ENCODE measurements at regions not wholly inside any gene's neighbourhood (a gene's known extent, or its start where the extent isn't known, plus 50 kb on each side); places are given as distances from the start of the nearest gene placed in this dataset.
"Not testable (repeated sequence)": the region's sequence is repeated elsewhere in the genome, so short reads cannot be mapped to it uniquely, and the experiment has no call there.

DNA sequence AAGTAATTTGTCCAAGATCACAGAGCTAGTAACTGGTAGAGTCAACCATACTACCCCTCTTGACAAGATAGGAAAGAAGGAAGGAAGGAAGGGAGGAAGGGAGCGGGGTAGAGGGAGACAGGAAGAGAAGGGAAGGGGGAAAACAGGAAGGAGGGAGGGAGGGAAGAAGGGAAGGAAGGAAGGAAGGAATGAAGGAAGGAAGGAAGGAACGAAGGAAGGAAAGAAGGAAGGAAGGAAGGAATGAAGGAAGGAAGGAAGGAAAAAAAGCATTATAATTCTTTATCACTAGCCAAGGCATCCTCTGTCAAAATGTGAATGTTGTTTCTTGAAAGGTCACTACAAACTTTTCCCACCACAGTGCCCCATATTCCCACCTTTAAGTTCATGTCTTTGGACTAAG, 223.6 kb downstream of the SHQ1 start:
- no peak for DNase-seq

DNA sequence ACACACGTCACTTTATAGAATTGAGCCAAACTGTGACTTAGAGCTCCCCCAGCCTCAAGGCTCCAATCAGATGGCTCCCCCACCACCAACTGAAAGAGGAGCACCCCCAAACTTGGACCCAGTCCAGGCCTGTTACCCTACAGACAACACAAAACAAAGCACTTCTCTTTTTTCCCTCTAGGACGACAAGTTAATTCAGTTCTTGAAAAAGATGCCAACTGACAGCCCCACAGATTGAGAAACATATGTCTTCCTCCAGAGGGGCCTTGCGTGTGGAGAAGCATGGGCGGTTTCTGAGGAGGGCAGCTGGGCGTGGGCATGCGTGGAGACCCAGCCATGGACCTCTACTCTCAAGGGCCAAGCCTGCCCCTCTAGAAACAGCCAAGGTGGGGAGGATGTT, 229.5 kb downstream of the SHQ1 start:
- no peak for DNase-seq

DNA sequence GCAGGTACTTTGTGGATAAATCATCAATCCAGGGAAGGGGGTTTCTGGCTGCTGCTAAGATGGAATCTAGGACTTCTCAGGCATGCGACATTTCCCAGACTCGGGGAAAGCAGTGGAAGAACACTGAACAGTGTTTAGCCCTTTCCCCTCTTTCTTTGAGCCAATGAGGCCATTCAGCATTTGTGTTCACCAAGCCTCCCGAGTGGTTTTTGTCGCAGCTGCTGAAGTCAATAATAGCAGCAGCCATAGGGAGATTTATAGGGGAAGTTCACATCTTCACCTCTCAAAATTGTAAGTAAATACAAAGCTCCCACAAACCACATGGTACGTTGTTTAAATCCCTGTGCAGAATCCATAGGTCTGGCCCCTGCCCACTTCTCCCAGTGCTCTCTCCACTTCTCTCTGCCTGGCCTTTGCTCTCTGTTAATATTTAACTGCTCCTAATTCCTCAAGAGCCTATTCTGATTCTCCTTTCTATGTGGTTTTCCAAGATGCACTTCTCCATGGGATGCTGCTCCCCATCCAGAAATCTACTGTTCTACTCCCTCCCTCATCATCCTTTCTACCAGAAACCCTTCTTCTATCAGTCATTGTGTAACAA, 230.7 kb downstream of the SHQ1 start:
- DNase-seq, result no peak

DNA sequence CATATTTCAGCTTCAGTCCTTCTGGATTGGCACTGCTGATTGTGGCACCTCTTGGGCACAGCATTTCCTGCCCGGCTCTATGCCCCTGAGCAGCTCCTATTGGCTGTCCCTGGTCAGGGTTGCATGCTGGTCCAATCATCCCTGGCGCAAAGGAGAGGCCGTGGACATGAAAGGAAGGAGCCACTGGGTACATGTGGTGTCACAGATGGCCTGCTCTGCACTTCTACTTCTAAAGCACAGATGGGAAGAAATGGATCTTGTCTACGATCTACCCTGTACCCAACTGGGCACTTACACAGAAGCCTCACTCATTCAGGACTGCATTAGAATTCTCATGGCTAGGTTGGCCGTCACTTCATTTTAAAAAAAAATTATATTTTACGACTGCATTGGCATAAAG, 232.5 kb downstream of the SHQ1 start:
- no peak for DNase-seq

DNA sequence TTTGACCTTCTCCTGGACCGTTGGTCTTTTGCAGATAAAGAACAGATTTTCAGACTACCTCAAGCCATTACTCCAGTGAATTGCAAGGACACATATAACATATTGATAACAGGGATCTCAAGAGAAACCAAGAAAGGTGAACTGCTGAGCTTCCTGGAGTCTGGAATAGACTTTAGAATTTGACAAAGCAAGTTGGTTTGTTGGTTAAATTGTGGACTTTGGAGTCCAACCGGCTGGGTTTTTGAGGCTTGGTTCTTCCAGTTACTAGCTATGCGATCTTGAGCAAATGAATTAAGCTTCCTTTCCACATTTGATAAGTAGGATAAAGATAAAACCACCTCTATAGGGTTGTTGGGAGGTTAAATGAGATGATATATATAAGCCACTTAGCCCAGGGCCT, 233.1 kb downstream of the SHQ1 start:
- DNase-seq, result no peak

DNA sequence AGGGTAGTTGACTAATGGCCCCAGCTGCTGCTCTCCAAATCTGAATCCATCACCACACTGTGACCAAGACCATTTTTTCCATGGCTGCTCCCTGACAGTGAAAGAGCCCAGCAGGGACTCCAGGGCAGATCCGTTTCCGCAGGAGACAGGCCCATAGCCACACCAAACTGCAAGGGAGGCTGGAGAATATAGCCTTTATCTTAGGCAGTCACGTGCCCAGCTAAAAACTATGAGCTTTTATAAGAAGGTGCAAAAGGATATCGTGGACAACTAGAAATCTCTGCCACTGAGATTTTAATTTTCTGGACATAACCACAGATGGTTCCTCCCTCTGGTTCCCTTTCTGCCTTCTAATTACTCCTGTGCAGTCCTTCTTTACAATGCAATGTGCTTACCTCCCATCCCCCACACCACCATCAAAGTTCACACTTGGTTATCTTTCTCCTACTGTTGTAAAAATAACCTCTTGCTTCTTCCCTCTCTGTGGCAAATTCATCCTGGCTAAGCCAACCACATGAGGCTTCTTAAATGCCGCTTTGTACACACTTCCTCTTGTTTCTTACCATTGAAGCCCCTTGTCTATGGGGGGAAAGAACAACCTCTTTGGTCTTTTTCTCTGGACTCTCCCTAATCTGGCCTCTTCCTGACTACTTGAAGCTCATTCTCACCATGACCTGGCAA, 233.7 kb downstream of the SHQ1 start:
- no peak for DNase-seq

DNA sequence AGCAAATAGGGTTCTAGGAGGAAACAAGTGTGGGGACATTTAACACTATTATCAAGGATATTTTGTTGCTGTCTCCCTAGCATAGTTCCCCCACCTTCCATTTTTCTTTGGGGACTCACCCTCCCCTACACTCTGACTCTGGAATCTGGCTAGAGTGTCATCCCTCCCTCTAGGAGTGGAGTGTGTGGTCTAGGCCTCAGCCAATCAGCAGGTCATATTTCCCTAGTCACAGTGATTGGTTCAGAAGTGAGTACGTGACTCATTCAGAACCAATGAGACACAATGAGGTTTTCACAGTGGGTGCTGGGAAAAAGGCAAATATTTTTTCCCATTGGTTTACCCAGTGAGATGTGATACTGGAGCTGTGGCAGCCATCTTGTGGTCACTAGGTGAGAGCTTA, 234.4 kb downstream of the SHQ1 start:
- DNase-seq, result no peak

DNA sequence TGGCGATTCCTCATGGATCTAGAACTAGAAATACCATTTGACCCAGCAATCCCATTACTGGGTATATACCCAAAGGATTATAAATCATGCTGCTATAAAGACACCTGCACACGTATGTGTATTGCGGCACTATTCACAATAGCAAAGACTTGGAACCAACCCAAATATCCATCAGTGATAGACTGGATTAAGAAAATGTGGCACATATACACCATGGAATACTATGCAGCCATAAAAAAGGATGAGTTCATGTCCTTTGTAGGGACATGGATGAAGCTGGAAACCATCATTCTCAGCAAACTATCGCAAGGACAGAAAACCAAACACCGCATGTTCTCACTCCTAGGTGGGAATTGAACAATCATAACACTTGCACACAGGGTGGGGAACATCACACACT, 239.1 kb downstream of the SHQ1 start:
- DNase-seq, result not testable (repeated sequence)

DNA sequence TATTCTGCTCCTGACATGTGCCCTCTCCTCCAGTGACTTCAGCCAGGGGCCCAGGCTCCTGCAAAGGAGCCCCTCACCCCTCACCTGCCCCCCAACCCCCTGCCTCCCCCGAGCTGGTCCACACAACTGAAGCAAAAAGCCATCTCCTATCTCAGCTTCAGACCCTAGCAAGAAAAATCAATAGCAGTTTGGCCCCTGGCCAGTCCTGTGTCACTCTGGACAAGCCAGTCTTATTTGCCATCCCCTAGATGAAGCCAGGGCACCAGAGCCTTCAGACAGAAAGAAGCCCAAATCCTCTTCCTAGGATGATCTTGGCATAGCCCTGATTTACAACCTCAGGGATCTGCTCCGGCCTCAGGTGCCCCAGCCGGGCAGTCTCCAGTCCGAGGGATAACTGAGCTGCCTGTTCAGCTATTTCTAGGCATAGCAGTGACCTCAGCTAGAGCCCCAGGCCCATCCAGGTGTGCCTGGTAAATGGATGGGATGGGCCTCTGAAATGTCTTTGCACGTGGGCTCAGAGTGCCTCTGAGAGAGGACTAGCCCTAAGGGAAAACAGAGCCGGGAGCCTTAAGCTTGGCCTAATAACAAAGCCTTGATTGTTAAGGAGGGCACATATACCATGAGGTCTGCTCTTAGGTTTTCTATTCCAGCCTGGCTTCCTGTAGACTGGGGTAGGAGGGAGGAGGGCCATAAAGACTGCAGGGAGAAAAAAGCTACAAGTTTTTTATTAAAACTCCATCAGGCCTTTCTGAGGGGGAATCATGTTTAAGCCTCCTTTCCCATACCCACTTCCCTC, 242.0 kb downstream of the SHQ1 start:
- peak; percentile 18 for DNase-seq

DNA sequence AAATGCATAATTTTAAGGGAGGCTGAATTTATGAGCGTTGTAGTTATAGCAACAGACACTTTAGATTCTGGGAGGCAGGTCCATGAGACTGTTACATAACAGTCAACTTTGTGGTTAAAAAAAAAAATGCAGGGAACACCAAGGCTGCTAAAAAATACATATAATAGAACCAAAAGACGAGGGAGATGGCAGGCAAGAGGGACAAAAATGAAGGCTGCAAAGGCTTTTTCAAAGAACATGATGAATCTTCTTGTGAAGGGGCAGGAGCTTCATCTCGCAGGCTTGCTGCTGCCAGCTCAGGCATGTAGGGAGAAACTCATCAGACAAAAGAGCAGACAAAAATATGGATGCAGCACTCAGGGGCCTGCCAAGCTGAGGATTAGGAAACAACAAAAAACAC, 243.9 kb downstream of the SHQ1 start:
- DNase-seq, result no peak

DNA sequence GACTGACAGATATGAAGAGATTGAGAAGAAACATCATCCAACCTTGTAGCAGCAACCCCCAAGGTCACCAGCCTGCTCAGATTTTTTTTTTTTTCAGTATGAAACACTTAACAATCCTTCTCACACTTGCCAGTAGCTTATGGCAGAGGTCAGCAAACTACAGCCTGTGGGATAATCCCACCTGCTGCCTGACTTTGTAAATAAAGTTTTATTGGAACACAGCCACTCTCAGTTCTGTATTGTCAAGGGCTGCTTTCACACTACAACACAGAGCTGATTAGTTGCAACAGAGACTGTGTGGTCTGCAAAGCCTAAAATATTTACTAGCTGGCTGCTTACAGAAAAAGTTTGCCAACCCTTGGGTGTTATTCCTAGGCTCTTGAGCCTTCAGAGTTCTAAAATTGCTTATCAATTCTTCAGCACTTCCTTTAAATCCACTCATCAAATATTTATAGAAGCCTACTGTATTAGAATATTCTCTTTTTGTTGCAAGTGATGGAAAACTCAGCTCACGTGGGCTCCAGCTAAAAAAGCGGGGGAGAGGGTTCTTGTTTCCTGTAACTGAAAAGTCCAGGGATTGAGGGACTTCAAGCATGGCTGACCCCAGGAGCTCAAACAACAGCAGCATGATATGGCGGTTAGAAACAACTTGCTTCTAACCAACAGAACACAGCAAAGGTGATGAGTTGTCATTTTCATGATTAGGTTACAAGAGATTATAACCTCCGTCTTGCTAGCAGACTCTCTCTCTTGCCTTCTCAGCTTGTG, 246.1 kb downstream of the SHQ1 start:
- no peak for DNase-seq

DNA sequence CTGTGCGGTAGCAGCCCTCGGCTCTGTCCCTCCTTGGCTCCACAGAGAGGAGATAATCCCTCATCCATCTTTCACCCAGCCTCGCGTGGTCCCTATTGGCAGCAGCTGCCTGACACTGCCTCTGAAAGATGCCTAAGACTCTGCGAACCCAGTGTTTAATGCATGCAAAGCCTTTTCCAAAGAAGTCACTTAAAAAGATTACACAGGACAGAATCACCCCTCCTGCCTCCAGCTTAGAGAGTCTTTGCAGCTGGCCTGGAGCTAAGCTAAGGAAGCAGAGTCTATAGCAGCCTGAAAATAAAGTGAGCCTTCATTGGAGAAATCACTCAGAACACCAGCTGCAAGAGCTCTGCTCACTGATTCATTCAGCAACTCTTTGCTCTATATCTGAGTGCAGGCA, 247.2 kb downstream of the SHQ1 start:
- DNase-seq, result no peak

DNA sequence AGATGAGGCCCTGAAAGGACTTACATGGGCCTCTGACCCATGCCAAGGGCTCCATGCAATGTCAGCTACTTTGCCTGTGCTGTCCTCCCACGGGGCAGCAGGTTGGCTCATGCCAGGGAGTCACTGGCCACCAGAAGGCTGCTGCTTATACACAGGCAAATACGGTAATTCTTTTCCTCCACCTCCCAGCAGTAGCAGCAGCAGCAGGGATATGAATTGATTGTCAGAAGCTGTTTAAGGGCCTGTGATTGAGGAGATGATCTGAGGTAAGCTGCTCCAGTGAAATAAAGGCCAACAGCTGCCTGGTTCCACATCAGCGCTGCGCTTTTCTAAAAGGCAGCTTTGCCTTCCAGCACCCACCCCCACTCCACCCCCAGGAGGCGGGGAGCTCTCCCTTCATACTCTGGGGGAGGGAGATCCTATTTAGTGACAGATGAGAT, 250.5 kb downstream of the SHQ1 start:
- no peak for DNase-seq

DNA sequence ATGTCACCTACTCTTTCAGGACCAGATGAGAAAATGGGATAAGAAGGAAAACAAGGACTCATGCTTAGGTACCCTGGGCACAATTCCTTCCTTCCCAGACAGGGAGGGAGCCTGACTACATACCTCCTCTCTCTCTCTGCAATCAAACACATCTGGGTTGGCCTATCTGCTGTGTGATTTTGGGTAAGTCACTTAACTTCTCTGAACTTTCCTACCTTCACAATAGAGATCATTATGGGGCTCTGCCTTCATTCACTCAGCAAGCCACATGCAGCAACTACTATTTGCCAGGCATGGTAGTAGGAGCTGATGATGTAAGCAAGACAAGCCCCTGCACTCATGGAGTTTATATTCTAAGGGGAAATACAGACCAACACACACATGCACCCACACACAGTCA, 251.2 kb downstream of the SHQ1 start:
- DNase-seq, result no peak

DNA sequence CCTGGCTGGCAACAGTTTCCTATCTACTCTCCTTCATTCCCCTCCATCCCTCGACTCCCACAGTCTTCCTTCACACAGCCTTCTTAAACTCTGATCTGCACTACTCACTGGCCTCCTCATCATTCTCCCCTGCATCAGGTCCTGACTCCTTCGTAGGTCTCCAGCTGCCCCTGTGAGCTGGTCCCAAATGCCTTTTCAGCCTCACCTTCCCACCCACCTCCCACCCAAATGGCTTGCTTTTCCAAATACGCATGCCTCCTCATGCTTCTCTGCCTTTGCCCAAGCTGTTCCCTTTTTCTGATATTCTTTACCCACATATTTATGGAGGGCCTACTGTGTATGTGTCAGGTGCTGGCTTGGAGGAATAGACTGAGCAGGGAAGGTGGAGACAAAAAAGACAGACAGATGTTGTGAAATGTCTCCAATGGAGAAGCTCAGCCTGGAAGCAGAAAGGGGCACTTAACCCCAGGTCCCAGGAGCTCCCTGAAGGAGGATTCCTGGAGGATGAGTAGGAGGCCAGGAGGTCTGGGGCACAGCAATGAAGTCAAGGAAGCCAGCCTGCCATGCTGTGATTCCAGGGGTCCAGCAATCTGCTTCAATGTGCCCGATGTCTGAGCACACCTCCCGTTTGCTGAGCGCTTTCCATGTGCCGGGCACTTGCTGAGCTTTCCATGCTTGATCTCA, 252.2 kb downstream of the SHQ1 start:
- DNase-seq, result no peak

DNA sequence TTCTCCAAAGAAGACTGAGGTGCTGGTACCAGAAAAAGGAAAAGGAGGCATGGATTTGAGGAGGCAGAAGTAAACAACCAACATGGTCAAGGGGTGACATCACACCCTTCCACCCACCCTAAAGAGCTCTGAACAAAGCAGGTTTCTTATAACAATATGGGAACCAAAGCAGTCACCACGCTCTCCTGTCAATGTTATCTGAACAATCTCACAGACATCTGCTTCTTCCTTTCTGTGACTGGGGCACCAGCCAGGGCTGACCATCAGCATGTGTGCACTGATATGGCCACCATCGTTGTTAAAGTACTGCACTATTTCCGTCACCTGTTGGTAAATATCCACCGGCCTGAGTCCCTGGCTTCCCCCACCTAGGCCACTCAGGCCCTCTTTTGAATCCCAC, 252.9 kb downstream of the SHQ1 start:
- DNase-seq, result no peak

DNA sequence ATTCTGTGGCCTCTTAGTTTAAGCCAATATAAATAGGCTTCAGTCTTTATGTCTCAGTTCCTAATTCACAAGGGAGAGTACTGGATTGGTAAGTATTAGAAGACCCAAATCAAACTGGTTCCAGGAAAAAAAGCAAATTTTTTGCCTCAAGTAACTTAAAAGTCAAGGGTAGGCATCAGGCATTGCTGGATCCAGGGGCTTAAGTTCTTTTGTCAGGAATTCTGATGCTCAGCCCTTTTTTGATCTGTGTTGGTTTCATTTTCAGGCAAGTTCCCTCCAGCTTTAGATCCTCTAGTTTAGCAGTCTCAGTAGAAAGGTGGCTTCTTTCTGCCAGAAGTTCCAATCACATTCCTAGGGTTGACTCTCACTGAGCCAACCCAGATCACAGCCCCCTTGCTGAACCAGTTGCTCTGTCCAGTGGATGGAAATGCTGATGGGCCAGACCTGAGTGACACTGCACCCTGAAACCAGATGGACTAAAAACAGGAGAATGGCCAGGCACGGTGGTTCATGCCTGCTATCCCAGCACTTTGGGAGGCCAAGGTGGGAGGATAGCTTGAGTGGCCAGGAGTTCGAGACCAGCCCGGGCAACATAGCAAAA, 253.5 kb downstream of the SHQ1 start:
- DNase-seq, result no peak

DNA sequence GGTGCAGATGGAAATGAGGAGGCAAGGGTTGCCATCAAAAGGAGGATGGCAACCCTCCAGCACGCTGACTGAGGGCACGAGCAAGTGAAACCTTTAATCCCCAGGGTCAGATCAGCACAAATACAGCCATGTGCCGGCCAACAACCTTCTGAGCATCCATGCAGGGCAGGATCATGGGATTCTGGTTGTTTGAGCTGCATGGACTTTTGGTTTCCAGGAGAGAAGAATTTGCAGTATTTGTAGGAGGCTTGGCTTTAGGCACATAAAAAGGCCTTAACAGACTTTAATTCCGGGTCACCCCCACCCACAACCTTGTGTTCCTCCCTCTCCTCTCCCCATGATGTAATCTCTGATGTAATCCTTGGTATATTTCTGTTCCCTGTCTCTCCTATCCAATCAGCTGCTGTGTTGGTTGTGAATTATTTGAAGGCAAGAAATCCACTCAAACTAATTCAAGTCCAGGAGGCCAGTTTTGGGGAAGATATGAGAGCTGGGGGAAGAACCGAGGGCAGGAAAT, 254.3 kb downstream of the SHQ1 start:
- DNase-seq, result no peak

DNA sequence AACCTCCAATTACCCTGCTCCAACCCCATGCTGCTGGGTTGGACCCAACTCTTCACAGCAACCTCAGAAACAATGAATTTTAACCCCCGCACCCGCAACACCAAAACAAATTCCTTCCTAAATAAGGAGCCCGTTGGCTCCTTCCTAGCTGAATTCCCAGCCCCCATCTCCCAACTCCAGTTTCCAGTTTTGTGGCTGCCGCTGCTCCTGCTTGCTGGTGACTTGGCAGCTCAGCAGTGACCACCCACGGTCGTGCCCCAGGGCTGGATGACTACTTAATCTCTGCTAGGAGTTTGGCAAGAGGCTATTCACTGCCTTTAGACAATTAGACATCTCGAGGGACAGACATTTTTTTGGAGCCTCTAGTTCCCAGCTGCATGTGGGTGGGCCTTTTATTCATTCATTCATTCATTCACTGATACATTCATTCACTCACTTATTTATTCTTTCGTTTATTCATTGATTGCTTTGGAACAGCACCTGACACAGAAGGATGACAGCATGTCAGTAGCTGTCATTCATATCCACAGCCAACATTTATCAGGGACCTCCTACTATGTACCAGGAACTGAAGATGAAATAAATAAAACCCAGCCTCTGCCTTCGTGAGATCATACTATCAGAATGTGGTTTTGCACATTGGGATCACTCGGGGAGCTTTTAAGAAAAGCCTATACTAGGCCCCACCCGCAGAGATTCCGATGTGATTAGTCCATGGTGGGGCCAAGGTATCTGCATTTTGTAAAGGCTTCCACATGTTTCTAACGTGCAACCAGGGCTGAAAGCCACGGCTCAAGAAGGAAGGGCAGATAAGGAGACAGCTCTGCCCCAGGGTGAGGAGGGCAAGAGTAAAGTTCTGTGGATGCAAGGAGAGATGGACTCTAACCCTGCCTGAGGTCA, 256.5 kb downstream of the SHQ1 start:
- DNase-seq, result no peak

DNA sequence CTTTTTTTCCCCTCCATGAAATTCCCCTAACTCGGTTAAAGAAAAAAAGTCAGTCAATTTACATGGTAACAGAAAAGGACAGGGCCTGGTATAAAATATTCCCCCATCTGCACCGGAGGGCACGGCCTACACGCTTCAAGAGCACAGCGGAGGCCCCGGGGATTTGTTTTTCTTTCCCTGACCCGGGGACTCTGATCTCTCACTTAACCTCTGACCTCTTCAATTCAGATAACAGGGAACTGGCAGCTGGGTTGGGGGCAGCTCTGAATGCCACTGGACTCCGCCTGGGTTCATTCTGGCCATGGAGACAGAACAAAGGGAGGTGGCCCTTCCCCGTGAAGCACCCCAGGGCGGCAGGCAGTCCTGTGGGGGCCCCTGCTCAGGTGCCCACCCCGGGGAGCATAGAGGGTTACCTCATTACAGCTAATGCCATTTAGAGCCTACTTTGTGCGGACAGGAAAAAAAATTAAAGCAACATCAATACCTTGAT, 257.5 kb downstream of the SHQ1 start:
- no peak for DNase-seq

DNA sequence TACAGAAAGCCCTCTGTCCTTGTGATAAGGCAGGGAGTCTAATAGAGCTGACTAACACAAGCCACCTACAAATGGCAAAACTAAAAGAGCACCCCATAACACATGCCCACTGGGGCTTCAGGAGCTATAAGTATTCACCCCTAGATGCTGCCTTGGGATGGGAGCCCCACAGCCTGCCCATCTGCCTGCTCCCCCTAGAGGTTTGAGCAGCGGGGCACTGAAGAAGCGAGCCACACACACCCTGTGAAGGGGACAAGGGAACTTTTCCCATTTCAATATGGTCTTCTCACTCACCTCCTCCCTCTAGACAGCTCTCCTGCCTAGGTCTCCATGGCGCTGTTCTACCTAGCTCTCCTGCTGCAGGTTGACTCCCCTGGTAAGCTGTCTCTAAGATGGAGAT, 261.0 kb downstream of the SHQ1 start:
- DNase-seq, result no peak

All from NCI-H1105 treated with DMSO at 0.1 percent for 48 hours (cell line).